ENCODE measurements at regions not wholly inside any gene's neighbourhood (a gene's known extent, or its start where the extent isn't known, plus 50 kb on each side); places are given as distances from the start of the nearest gene placed in this dataset.

DNA sequence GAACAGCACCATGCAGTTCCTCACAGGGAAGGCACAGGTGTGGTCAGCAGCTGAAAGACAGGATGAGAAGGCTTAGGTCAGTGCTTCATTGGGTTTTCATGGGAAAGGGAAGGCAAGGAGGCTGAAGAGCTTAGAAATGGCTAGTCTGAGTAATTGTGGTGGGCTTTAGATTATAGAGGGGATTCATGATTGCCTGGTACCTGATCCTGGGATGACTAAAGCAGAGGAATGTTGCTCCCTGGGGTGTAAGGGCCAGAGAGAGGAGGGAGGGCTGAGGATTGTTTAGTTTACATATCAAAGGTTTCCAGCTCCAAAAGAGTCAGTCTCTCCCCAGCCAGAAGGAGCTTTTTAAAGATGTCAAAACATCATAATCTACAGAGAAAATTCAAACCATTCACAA lies 396.3 kb upstream of the POM121L12 start:
- TF ChIP-seq, protein P1, sequence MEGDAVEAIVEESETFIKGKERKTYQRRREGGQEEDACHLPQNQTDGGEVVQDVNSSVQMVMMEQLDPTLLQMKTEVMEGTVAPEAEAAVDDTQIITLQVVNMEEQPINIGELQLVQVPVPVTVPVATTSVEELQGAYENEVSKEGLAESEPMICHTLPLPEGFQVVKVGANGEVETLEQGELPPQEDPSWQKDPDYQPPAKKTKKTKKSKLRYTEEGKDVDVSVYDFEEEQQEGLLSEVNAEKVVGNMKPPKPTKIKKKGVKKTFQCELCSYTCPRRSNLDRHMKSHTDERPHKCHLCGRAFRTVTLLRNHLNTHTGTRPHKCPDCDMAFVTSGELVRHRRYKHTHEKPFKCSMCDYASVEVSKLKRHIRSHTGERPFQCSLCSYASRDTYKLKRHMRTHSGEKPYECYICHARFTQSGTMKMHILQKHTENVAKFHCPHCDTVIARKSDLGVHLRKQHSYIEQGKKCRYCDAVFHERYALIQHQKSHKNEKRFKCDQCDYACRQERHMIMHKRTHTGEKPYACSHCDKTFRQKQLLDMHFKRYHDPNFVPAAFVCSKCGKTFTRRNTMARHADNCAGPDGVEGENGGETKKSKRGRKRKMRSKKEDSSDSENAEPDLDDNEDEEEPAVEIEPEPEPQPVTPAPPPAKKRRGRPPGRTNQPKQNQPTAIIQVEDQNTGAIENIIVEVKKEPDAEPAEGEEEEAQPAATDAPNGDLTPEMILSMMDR (IDR thresholded peaks at IDR 0.05) = no peak
- TF ChIP-seq POLR2A (IDR thresholded peaks at IDR 0.05) = no peak

Data from testis (tissue), 2 donors.